Ovary (tissue), 3 donors: ENCODE measurements at regions not wholly inside any gene's neighbourhood (a gene's known extent, or its start where the extent isn't known, plus 50 kb on each side); places are given as distances from the start of the nearest gene placed in this dataset.

Source experiments
- CTCF ChIP-seq, 3 donors: fragments of 450-650 bp in 2 of 3; fragments of 200-600 bp in 1 of 3; IDR thresholded peaks; one replicate each; pipeline versions ENCODE4 v1.5.1 to v1.8.0; 2016 to 2022; ENCODE audit warnings: antibody characterized with exemption in 3 of 3, mild to moderate bottlenecking in 1 of 3
- POLR2A ChIP-seq: fragments of 450-650 bp; IDR thresholded peaks from one replicate; pipeline ENCODE4 v1.6.1; 2017; ENCODE audit warnings: antibody characterized with exemption, mild to moderate bottlenecking, moderate library complexity
- donor health status: DM: no; HTN: no; CAD: no.

GRCh38 chr9:1492156-1492555, 442.0 kb downstream of the DMRT2 start:
- TF ChIP-seq CTCF (IDR thresholded peaks at IDR 0.05) (no peak), POLR2A (no peak)
